OCI-LY1 (cell line): ENCODE measurements at regions not wholly inside any gene's neighbourhood (a gene's known extent, or its start where the extent isn't known, plus 50 kb on each side); places are given as distances from the start of the nearest gene placed in this dataset.

Source experiments
- H2AFZ ChIP-seq: fragments of 200-600 bp; sonication (generic), shearing (Covaris generic); 2 replicates; pipeline ENCODE4 v1.6.0; 2014; ENCODE audit warnings: antibody characterized with exemption, mild to moderate bottlenecking, low read length
- H3F3A ChIP-seq: fragments of 200-600 bp; sonication (generic), shearing (Covaris generic); 2 replicates; pipeline ENCODE4 v1.6.0; 2014; ENCODE audit warnings: mild to moderate bottlenecking, antibody characterized with exemption, low read length, moderate library complexity; ENCODE audit not compliant: insufficient read depth
- H3K27ac ChIP-seq: fragments of 200-600 bp; sonication (generic); 2 replicates; pipeline ENCODE4 v1.5.1; 2014; ENCODE audit warnings: low read length, mixed run types, mild to moderate bottlenecking, low read depth; ENCODE audit not compliant: poor library complexity, severe bottlenecking
- H3K27me3 ChIP-seq: fragments of 200-600 bp; sonication (generic); 2 replicates; pipeline ENCODE4 v1.6.0; 2014; ENCODE audit warnings: antibody characterized with exemption, mild to moderate bottlenecking, low read length, moderate library complexity; ENCODE audit not compliant: insufficient read depth
- H3K36me3 ChIP-seq: fragments of 200-600 bp; sonication (generic); 2 replicates; pipeline ENCODE4 v1.6.1; 2014; ENCODE audit warnings: mild to moderate bottlenecking, antibody characterized with exemption, low read length, moderate library complexity, mixed read lengths; ENCODE audit not compliant: insufficient read depth
- H3K4me1 ChIP-seq: fragments of 200-600 bp; sonication (generic); 2 replicates; pipeline ENCODE4 v1.5.1; 2014; ENCODE audit warnings: mild to moderate bottlenecking, low read length, moderate library complexity; ENCODE audit not compliant: insufficient read depth, severe bottlenecking
- H3K4me2 ChIP-seq: fragments of 200-600 bp; sonication (generic), shearing (Covaris generic); 2 replicates; pipeline ENCODE4 v1.6.1; 2014; ENCODE audit warnings: low read length
- H3K4me3 ChIP-seq: fragments of 200-600 bp; sonication (generic); 2 replicates; pipeline ENCODE4 v1.5.1; 2014; ENCODE audit warnings: low read length, low read depth, mild to moderate bottlenecking, mixed read lengths; ENCODE audit not compliant: poor library complexity, severe bottlenecking
- H3K79me2 ChIP-seq: fragments of 200-600 bp; shearing (Covaris generic); 2 replicates; pipeline ENCODE4 v1.6.1; 2016; ENCODE audit warnings: mixed run types, low read length, mixed read lengths; ENCODE audit not compliant: insufficient read depth
- H3K9ac ChIP-seq: fragments of 200-600 bp; sonication (generic), shearing (Covaris generic); 2 replicates; pipeline ENCODE4 v1.6.1; 2014; ENCODE audit warnings: mild to moderate bottlenecking, low read length, mixed read lengths
- H3K9me2 ChIP-seq: fragments of 200-600 bp; sonication (generic), shearing (Covaris generic); 2 replicates; pipeline ENCODE4 v1.6.1; 2014; ENCODE audit warnings: low read depth, mild to moderate bottlenecking, low read length, mixed read lengths
- H3K9me3 ChIP-seq: fragments of 200-600 bp; shearing (Covaris generic); 2 replicates; pipeline ENCODE4 v1.6.1; 2014; ENCODE audit warnings: low read length, mixed read lengths
- H4K20me1 ChIP-seq: fragments of 200-600 bp; sonication (generic), shearing (Covaris generic); 2 replicates; pipeline ENCODE4 v1.6.0; 2016; ENCODE audit warnings: mild to moderate bottlenecking, low read length; ENCODE audit not compliant: insufficient read depth
- EZH2 ChIP-seq: fragments of 200-600 bp; sonication (generic), shearing (Covaris generic); IDR thresholded peaks from 2 replicates; pipeline ENCODE4 v1.8.0; 2017; ENCODE audit warnings: borderline replicate concordance, mixed run types, mild to moderate bottlenecking, antibody characterized with exemption, low read length, moderate library complexity, mixed read lengths
- TF ChIP-seq, protein P1 (sequence below): fragments of 200-600 bp; sonication (generic), shearing (Covaris generic); IDR thresholded peaks from 2 replicates; pipeline ENCODE4 v1.5.1; 2017; ENCODE audit warnings: mild to moderate bottlenecking, antibody characterized with exemption, low read length, moderate library complexity, mixed read lengths

DNA sequence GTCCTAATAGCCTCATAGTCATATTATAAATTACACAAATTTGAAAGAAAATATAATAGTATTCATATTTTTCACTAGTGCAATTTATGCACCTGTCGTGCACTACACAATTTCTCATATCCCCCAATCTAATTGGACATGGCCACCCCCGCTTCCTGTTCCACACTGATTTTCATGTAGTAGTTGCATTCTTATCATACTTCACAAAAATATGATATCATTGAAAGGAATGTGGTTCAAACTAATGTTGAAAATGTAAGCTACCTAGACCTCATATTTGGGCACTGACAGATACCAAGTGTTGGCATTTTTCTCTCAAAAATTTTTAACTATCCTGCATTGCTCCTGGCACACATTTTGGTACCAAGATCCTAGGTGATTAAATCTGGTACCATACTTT, 985.5 kb upstream of the POU3F3 start:
- TF ChIP-seq, protein P1, sequence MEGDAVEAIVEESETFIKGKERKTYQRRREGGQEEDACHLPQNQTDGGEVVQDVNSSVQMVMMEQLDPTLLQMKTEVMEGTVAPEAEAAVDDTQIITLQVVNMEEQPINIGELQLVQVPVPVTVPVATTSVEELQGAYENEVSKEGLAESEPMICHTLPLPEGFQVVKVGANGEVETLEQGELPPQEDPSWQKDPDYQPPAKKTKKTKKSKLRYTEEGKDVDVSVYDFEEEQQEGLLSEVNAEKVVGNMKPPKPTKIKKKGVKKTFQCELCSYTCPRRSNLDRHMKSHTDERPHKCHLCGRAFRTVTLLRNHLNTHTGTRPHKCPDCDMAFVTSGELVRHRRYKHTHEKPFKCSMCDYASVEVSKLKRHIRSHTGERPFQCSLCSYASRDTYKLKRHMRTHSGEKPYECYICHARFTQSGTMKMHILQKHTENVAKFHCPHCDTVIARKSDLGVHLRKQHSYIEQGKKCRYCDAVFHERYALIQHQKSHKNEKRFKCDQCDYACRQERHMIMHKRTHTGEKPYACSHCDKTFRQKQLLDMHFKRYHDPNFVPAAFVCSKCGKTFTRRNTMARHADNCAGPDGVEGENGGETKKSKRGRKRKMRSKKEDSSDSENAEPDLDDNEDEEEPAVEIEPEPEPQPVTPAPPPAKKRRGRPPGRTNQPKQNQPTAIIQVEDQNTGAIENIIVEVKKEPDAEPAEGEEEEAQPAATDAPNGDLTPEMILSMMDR, result no peak
- TF ChIP-seq EZH2, result no peak
- no peak overlapping the region for H3K4me3 ChIP-seq
- H3K27ac ChIP-seq, result no peak overlapping the region
- no peak overlapping the region for H3K9ac ChIP-seq
- H3K4me1 ChIP-seq, result no peaks in the 10 kb centered on the region
- no peaks in the 10 kb centered on the region for H3K9me3 ChIP-seq
- H3K4me2 ChIP-seq, result no peak overlapping the region
- H3K9me2 ChIP-seq, result no peaks in the 10 kb centered on the region
- H2AFZ ChIP-seq, result no peak overlapping the region
- no peaks in the 10 kb centered on the region for H3K79me2 ChIP-seq
- H4K20me1 ChIP-seq, result no peaks in the 10 kb centered on the region
- H3K27me3 ChIP-seq, result no peaks in the 10 kb centered on the region
- no peaks in the 10 kb centered on the region for H3F3A ChIP-seq
- no peaks in the 10 kb centered on the region for H3K36me3 ChIP-seq

DNA sequence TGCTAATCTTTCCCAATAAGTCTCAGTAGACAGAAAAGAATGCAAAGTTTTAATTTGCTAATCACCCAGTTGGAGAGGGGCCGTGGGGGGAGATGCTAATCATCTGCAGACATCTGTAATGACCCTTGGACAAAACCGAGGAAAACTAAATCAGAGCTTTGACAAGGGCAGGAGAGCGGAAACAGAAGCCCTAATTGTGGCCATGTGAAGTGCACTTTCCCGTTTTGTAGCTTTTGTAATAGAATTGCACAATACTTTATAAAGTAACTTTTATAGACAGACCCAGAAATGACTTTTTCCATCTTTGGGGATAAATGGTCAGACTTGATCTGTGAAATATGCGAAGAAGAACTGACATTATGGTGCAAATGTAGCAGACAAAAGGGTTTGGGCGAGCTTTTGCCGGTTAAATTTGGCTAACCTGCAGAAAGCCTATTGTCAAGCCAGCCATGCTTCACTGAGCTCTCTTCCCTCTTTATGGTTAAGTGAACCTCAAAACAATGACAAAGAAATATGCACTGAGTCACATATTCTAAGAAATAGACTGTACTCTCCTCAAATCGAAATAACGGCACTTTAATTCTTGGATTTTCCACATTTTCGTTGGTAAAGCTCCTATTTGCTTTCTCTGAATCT, 980.1 kb upstream of the POU3F3 start:
- no peak overlapping the region for H3K4me3 ChIP-seq
- no peak overlapping the region for H3K9ac ChIP-seq
- no peaks in the 10 kb centered on the region for H3F3A ChIP-seq
- no peaks in the 10 kb centered on the region for H4K20me1 ChIP-seq
- H3K9me2 ChIP-seq, result no peaks in the 10 kb centered on the region
- H3K9me3 ChIP-seq, result no peaks in the 10 kb centered on the region
- no peaks in the 10 kb centered on the region for H3K27me3 ChIP-seq
- no peak overlapping the region for H3K27ac ChIP-seq
- H3K36me3 ChIP-seq, result no peaks in the 10 kb centered on the region
- TF ChIP-seq EZH2, result no peak
- TF ChIP-seq, protein P1, result no peak
- no peak overlapping the region for H2AFZ ChIP-seq
- H3K4me1 ChIP-seq, result no peaks in the 10 kb centered on the region
- no peaks in the 10 kb centered on the region for H3K79me2 ChIP-seq
- H3K4me2 ChIP-seq, result no peak overlapping the region

DNA sequence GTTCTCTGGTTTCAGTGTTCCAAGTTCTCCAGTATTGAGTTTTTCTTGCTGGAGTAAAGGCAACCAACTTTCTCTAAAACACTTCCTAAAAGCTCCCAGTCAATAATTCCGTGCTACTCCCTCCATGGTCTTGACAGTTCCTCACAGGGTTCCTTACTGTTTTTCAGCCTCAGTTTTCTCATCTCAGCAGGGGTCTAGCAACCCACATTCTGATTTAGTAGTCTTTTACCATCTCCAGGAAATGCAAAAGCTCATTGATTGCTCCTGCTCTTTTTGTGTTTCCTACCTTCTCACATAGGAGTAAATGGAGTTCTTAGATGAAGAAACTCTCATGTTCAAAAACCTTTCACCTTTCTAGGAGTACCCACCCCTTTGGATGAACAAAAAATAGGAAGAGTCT, 978.8 kb upstream of the POU3F3 start:
- Histone ChIP-seq H3K79me2 (no peaks in the 10 kb centered on the region), H3K9me2 (no peaks in the 10 kb centered on the region), H3K4me3 (no peak overlapping the region), H4K20me1 (no peaks in the 10 kb centered on the region), H3K4me2 (no peak overlapping the region), H3F3A (no peaks in the 10 kb centered on the region), H3K9ac (no peak overlapping the region), H3K27ac (no peak overlapping the region), H3K9me3 (no peaks in the 10 kb centered on the region), H3K36me3 (no peaks in the 10 kb centered on the region), H3K4me1 (no peaks in the 10 kb centered on the region), H3K27me3 (no peaks in the 10 kb centered on the region), H2AFZ (no peak overlapping the region)
- no peak for TF ChIP-seq EZH2
- TF ChIP-seq, protein P1, result no peak
